ENCODE measurements at regions not wholly inside any gene's neighbourhood (a gene's known extent, or its start where the extent isn't known, plus 50 kb on each side); places are given as distances from the start of the nearest gene placed in this dataset.

GRCh38 chr20:21947406-21947805 lies 241.9 kb downstream of the PAX1 start:
- intact Hi-C loops (cut with DNase I; ENCODE audit: low total_unique reads): no loop called here
- no peaks in the 10 kb centered on the region for H3K27me3 ChIP-seq

GRCh38 chr20:21944227-21944626 lies 238.8 kb downstream of the PAX1 start:
- Histone ChIP-seq H3K4me3 (no peak overlapping the region), H3K27ac (no peak overlapping the region), H3K9me3 (no peaks in the 10 kb centered on the region), H3K27me3 (no peaks in the 10 kb centered on the region), H3K4me1 (no peaks in the 10 kb centered on the region), H3K36me3 (no peaks in the 10 kb centered on the region)
- TF ChIP-seq POLR2AphosphoS5 (IDR thresholded peaks at IDR 0.05) (no peak), POLR2A (IDR thresholded peaks at IDR 0.05) (no peak), CTCF (IDR thresholded peaks at IDR 0.05) (no peak)
- intact Hi-C loops (cut with DNase I; ENCODE audit: low total_unique reads): no loop called here
- peak in 1 of 2 donors; percentile 57 for DNase-seq (ENCODE audit: low spot score in 2 of 2)

More at GRCh38 chr20:21947406-21947805, 241.9 kb downstream of the PAX1 start:
- Histone ChIP-seq H3K36me3 (no peaks in the 10 kb centered on the region), H3K27ac (no peak overlapping the region), H3K4me1 (no peaks in the 10 kb centered on the region), H3K4me3 (no peak overlapping the region), H3K9me3 (no peaks in the 10 kb centered on the region)
- no peak for DNase-seq (ENCODE audit: low spot score in 2 of 2)
- TF ChIP-seq POLR2A (IDR thresholded peaks at IDR 0.05): no peak

- intact Hi-C loops (cut with DNase I; ENCODE audit: low total_unique reads): no loop called here
- no peaks in the 10 kb centered on the region for H3K4me1 ChIP-seq
- no peaks in the 10 kb centered on the region for H3K36me3 ChIP-seq
- no peak overlapping the region for H3K27ac ChIP-seq
- DNase-seq (ENCODE audit: low spot score in 2 of 2): no peak
- H3K9me3 ChIP-seq: no peaks in the 10 kb centered on the region
- TF ChIP-seq POLR2A (IDR thresholded peaks at IDR 0.05): no peak
- TF ChIP-seq POLR2AphosphoS5 (IDR thresholded peaks at IDR 0.05): no peak
- TF ChIP-seq CTCF (IDR thresholded peaks at IDR 0.05): no peak
- H3K27me3 ChIP-seq: no peaks in the 10 kb centered on the region
- no peak overlapping the region for H3K4me3 ChIP-seq
Measured at GRCh38 chr20:21941941-21942805, 236.7 kb downstream of the PAX1 start.

GRCh38 chr20:21936720-21937380 lies 231.4 kb downstream of the PAX1 start:
- Histone ChIP-seq H3K27ac (no peak overlapping the region), H3K4me3 (no peak overlapping the region), H3K9me3 (no peaks in the 10 kb centered on the region), H3K36me3 (no peaks in the 10 kb centered on the region), H3K27me3 (no peaks in the 10 kb centered on the region), H3K4me1 (no peaks in the 10 kb centered on the region)
- no peak for DNase-seq (ENCODE audit: low spot score in 2 of 2)
- TF ChIP-seq POLR2A (IDR thresholded peaks at IDR 0.05): no peak
- no peak for TF ChIP-seq CTCF (IDR thresholded peaks at IDR 0.05)
- no peak for TF ChIP-seq POLR2AphosphoS5 (IDR thresholded peaks at IDR 0.05)
- intact Hi-C loops (cut with DNase I; ENCODE audit: low total_unique reads): no loop called here

- TF ChIP-seq POLR2A (IDR thresholded peaks at IDR 0.05): no peak
- TF ChIP-seq POLR2AphosphoS5 (IDR thresholded peaks at IDR 0.05): no peak
- TF ChIP-seq CTCF (IDR thresholded peaks at IDR 0.05): no peak
- no peak for DNase-seq (ENCODE audit: low spot score in 2 of 2)
- no peaks in the 10 kb centered on the region for H3K36me3 ChIP-seq
- H3K27ac ChIP-seq: no peak overlapping the region
- H3K4me1 ChIP-seq: no peaks in the 10 kb centered on the region
- H3K9me3 ChIP-seq: no peaks in the 10 kb centered on the region
- no peak overlapping the region for H3K4me3 ChIP-seq
- H3K27me3 ChIP-seq: no peaks in the 10 kb centered on the region
- intact Hi-C loops (cut with DNase I; ENCODE audit: low total_unique reads): no loop called here
Measured at GRCh38 chr20:21936261-21936660, 230.8 kb downstream of the PAX1 start.

Measured in breast epithelium (tissue), 4 donors.